HCT116 (cell line): ENCODE measurements at regions not wholly inside any gene's neighbourhood (a gene's known extent, or its start where the extent isn't known, plus 50 kb on each side); places are given as distances from the start of the nearest gene placed in this dataset.

Experiments
- EZH2 ChIP-seq: fragments of 200-600 bp; sonication (generic); IDR thresholded peaks from 2 replicates; pipeline ENCODE4 v1.6.1; 2017; ENCODE audit warnings: antibody characterized with exemption, mixed run types
- EZH2phosphoT487 ChIP-seq: fragments of 200-600 bp; IDR thresholded peaks from 2 replicates; pipeline ENCODE4 v1.6.1; 2018; ENCODE audit warnings: antibody characterized with exemption, borderline replicate concordance
- JUND ChIP-seq: IDR thresholded peaks from 2 replicates; pipeline ENCODE4 v1.6.1; 2012
- MAX ChIP-seq: IDR thresholded peaks from 2 replicates; pipeline ENCODE4 v1.6.1; 2012
- POLR2A ChIP-seq: IDR thresholded peaks from 2 replicates; pipeline ENCODE4 v1.7.0; 2011; ENCODE audit warnings: borderline replicate concordance; ENCODE audit not compliant: insufficient read depth, insufficient read length; ENCODE audit errors: extremely low read depth
- POLR2AphosphoS5 ChIP-seq: IDR thresholded peaks from 2 replicates; pipeline ENCODE4 v1.6.1; 2011; ENCODE audit warnings: mild to moderate bottlenecking, low read depth, low read length, moderate library complexity
- REST ChIP-seq: IDR thresholded peaks from 2 replicates; pipeline ENCODE4 v1.6.1; 2012; ENCODE audit warnings: low read depth
- SP1 ChIP-seq: IDR thresholded peaks from 2 replicates; pipeline ENCODE4 v1.6.1; 2012; ENCODE audit warnings: low read depth
- SRF ChIP-seq: IDR thresholded peaks from 2 replicates; pipeline ENCODE4 v1.6.1; 2012; ENCODE audit warnings: low read depth
- YY1 ChIP-seq: IDR thresholded peaks from 2 replicates; pipeline ENCODE4 v1.6.1; 2011; ENCODE audit warnings: low read length, low read depth, moderate library complexity, mild to moderate bottlenecking; ENCODE audit not compliant: insufficient replicate concordance; ENCODE audit errors: extremely low read depth
- ZNF274 ChIP-seq: fragments of 200-500 bp; sonication (Bioruptor generic); IDR thresholded peaks from 2 replicates; pipeline ENCODE4 v1.6.1; 2014; ENCODE audit warnings: mild to moderate bottlenecking, low read depth, low read length, inconsistent platforms
- TF ChIP-seq, protein P1 (sequence below), 3 experiments: fragments of 200-600 bp in 1 of 3; sonication (generic) in 1 of 3; IDR thresholded peaks in 2 of 3; conservative IDR thresholded peaks in 1 of 3; 2 replicates each; pipeline ENCODE4 v1.5.1; 2012 to 2017; ENCODE audit warnings: low read depth in 2 of 3, low read length in 2 of 3, antibody characterized with exemption in 1 of 3, borderline replicate concordance in 1 of 3, control low read depth in 1 of 3, mild to moderate bottlenecking in 1 of 3, mixed read lengths in 1 of 3, mixed run types in 1 of 3, moderate library complexity in 1 of 3; ENCODE audit not compliant: insufficient read depth in 1 of 3
- TF ChIP-seq, protein P2 (sequence below): IDR thresholded peaks from 2 replicates; pipeline ENCODE4 v1.6.1; 2012

- TF ChIP-seq MAX (no peak), SRF (no peak), POLR2AphosphoS5 (no peak), POLR2A (no peak), JUND (no peak), YY1 (no peak), SP1 (no peak), EZH2 (no peak), REST (no peak), EZH2phosphoT487 (no peak), ZNF274 (no peak)
- TF ChIP-seq, protein P1, sequence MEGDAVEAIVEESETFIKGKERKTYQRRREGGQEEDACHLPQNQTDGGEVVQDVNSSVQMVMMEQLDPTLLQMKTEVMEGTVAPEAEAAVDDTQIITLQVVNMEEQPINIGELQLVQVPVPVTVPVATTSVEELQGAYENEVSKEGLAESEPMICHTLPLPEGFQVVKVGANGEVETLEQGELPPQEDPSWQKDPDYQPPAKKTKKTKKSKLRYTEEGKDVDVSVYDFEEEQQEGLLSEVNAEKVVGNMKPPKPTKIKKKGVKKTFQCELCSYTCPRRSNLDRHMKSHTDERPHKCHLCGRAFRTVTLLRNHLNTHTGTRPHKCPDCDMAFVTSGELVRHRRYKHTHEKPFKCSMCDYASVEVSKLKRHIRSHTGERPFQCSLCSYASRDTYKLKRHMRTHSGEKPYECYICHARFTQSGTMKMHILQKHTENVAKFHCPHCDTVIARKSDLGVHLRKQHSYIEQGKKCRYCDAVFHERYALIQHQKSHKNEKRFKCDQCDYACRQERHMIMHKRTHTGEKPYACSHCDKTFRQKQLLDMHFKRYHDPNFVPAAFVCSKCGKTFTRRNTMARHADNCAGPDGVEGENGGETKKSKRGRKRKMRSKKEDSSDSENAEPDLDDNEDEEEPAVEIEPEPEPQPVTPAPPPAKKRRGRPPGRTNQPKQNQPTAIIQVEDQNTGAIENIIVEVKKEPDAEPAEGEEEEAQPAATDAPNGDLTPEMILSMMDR (IDR thresholded peaks at IDR 0.05 in 2 of 3, conservative IDR thresholded peaks at IDR 0.05 in 1 of 3; ENCODE audit: borderline replicate concordance in 1 of 3, insufficient read depth in 1 of 3, low read depth in 2 of 3, low read length in 2 of 3) = no peak
- TF ChIP-seq, protein P2, sequence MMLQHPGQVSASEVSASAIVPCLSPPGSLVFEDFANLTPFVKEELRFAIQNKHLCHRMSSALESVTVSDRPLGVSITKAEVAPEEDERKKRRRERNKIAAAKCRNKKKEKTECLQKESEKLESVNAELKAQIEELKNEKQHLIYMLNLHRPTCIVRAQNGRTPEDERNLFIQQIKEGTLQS = no peak
These were observed 109.1 kb downstream of the TFAP2B start for GRCh38 chr6:50927800-50928199.
